ENCODE measurements at regions not wholly inside any gene's neighbourhood (a gene's known extent, or its start where the extent isn't known, plus 50 kb on each side); places are given as distances from the start of the nearest gene placed in this dataset.

DNA sequence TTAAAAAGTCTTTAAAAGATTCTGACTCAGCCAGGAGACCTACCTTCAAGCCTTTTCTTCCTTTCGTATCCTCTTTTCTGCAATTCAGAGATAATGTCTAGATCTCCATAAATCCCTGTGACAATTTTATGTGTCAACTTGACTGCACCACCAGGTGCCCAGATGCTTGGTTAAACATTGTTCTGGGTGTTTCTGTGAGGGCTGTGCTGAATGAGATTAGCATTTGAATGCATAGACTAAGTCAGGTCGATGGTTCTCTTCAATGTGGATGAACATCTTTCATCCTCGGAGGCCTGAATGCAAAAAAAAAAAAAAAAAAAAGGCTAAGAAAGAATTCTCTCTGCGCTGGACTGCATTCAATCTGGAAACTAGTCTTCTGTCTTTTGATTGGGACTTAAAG lies 1082.7 kb downstream of the NLGN4X start:
- TF ChIP-seq EZH2phosphoT487 (IDR thresholded peaks at IDR 0.05; ENCODE audit: low read depth) = no peak
- TF ChIP-seq, protein P1, sequence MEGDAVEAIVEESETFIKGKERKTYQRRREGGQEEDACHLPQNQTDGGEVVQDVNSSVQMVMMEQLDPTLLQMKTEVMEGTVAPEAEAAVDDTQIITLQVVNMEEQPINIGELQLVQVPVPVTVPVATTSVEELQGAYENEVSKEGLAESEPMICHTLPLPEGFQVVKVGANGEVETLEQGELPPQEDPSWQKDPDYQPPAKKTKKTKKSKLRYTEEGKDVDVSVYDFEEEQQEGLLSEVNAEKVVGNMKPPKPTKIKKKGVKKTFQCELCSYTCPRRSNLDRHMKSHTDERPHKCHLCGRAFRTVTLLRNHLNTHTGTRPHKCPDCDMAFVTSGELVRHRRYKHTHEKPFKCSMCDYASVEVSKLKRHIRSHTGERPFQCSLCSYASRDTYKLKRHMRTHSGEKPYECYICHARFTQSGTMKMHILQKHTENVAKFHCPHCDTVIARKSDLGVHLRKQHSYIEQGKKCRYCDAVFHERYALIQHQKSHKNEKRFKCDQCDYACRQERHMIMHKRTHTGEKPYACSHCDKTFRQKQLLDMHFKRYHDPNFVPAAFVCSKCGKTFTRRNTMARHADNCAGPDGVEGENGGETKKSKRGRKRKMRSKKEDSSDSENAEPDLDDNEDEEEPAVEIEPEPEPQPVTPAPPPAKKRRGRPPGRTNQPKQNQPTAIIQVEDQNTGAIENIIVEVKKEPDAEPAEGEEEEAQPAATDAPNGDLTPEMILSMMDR (IDR thresholded peaks at IDR 0.05; ENCODE audit: low read depth, low read length) = no peak

All from OCI-LY3 (cell line).